ENCODE measurements at regions not wholly inside any gene's neighbourhood (a gene's known extent, or its start where the extent isn't known, plus 50 kb on each side); places are given as distances from the start of the nearest gene placed in this dataset.

DNA sequence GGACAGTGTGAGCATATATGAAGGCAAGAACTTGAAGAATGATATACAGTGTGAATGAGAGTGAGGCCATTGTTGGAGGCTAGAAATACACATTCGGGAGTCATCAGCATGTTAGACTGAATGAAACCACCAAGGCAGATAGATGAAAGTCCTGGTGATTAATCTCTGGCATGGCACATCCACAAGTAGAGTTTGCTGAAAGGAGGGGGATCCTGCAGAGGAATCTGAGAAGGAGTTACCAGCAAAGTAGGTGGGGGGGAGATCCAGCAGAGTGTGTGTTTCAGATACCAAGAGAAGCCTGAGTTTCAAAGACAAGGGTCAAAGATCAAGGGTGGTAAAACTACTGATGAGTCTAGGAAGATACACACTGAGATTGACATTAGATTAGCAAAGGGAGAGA, 426.7 kb upstream of the DCN start:
- no peak for DNase-seq

- DNase-seq: no peak
Observed at GRCh38 chr12:91608542-91608941, 425.9 kb upstream of the DCN start.

GRCh38 chr12:91606662-91607377, 424.2 kb upstream of the DCN start:
- DNase-seq: no peak

- DNase-seq: no peak
Observed at GRCh38 chr12:91604897-91605296, 422.3 kb upstream of the DCN start.

DNA sequence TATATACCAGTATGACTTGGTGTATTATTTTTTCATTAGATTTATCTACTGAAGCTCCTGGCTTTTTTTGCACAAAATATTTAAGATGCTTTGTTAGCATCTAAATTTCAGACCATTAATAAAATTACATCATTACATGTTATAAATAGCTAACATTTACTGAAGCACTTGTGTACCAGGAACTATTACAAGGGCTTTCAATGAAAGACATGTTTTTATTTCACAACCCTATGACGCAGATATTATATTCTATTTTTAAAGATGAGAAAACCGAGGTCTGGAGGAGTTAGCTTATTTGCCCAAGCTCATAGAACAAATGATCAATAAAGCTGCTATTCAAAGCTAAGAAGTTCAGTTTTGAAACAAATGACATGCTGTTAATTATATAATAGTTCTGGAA, 420.4 kb upstream of the DCN start:
- no peak for DNase-seq

- no peak for DNase-seq
Observed at GRCh38 chr12:91601054-91601453, 418.4 kb upstream of the DCN start.

DNA sequence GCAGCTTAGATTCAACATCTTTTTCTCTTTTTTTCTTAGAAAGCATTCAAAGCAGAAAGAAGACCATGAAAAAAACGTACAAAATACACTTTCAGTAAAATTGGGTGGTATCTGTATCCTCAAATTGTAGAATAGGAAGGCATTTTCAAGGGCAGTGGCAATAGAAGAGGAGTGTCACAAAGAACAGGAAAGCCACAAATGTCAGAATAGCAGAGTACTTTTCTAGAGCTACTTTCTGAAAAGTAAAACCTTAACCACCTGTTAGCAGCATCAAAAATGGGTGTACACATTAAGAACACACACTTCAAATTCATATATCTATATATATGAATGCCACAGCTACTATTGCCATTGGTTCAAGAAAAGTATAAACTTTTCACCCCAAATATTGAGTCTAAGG, 412.1 kb upstream of the DCN start:
- no peak for DNase-seq

DNA sequence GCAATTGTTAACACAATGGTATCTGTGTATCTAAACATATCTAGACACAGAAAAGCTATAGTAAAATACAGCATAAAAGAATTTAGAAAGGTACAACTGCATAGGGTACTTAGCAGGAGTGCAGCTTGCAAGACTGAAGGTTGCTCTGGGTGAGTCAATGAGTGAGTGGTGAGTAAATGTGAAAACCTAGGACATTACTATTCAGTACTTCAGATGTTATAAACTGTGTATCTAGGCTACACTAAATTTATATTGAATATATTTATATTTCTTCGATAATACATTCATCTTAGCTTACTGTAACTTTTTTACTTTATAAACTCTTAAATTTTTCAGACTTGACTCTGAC, 409.0 kb upstream of the DCN start:
- no peak for DNase-seq

GRCh38 chr12:91590966-91591638, 408.5 kb upstream of the DCN start:
- no peak for DNase-seq

DNA sequence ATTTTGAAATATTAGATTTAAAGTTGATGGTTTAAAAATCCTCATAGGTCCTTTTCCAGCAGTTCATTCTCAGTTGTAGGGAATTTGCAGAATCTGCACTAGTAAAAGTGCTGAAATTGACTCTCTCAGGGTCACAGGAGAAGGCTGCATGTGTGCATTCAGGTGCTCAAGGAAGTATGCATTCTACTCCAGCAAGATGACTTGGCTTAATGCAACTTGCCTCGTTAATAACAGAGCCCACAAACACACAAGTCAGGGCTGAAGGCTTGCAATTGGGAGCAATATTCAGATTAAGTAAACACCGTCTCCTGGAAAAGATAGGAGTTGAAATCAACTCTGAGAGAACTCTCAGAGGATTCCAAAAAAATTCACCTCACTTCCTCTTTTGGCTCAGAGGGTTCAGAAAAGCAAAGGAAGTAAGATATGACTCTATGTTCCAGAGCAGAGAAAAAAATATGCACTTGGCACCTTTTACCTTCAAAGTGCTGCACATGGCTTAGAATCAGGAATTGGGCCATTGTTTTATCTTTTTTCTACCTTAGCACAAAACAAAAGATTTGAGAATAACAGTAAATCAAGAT, 406.3 kb upstream of the DCN start:
- DNase-seq: no peak

- no peak for DNase-seq
Observed at GRCh38 chr12:91586015-91586414, 403.4 kb upstream of the DCN start.

DNA sequence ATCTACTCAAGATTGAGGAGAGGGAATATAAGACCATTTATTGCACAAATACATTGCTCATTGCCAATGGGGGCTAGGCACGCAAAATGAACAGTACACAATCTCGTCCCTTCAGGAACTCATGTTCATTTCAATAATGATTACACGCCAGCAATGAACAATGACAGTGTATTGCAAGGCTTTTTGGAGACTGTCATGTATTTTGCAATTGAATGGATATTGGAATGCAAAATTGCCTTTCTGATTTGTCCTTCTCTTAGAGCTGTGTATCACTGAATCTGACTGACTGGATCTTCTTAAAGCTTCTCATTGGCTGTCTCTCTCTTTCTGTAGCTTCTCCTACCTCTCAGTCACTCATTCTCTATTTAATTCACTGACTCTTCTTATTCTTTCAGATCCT, 400.2 kb upstream of the DCN start:
- no peak for DNase-seq

GRCh38 chr12:91579516-91580263, 397.1 kb upstream of the DCN start:
- DNase-seq: no peak

- no peak for DNase-seq
Observed at GRCh38 chr12:91577586-91578539, 395.2 kb upstream of the DCN start.

DNA sequence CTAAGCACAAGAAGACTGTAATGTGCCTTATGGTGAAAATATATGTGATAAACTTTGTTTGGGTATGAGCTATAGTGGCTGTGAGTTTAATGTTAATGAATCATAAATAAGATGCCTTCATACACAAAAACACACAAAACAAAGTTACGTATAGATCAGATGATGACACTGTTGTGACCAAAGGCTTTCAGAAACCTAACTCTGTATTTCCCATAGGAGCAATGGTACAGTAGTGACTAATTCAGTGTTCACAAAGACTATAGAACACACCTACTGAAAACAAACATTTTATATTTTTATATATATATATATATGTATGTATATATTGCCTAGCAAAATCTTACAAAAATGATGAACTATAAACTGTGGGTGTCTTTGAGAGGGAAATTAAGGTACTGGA, 393.8 kb upstream of the DCN start:
- no peak for DNase-seq

- no peak for DNase-seq
Observed at GRCh38 chr12:91575630-91576029, 393.0 kb upstream of the DCN start.

DNA sequence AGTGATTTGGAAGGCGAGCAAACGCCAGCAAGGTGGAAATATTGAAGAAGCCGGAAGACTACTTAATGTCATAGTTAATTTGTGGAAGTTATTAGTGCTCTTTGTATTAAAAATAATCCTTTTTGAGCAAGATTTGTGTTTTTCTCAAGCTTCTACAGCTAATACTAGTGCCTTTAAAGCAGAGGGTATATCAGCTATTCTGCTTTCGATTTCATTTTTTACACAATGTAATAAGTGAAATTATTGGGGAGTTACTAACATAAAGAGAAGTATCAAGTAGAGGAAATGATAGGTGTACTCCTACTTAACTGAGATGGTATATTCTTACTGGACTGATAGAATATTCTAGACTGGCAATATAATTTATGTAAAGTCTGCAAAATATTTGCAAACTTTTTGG, 392.4 kb upstream of the DCN start:
- DNase-seq: no peak

GRCh38 chr12:91574391-91574790, 391.8 kb upstream of the DCN start:
- DNase-seq: no peak

- no peak for DNase-seq
Observed at GRCh38 chr12:91572869-91573268, 390.3 kb upstream of the DCN start.

- DNase-seq: no peak
Observed at GRCh38 chr12:91567100-91567485, 384.5 kb upstream of the DCN start.

DNA sequence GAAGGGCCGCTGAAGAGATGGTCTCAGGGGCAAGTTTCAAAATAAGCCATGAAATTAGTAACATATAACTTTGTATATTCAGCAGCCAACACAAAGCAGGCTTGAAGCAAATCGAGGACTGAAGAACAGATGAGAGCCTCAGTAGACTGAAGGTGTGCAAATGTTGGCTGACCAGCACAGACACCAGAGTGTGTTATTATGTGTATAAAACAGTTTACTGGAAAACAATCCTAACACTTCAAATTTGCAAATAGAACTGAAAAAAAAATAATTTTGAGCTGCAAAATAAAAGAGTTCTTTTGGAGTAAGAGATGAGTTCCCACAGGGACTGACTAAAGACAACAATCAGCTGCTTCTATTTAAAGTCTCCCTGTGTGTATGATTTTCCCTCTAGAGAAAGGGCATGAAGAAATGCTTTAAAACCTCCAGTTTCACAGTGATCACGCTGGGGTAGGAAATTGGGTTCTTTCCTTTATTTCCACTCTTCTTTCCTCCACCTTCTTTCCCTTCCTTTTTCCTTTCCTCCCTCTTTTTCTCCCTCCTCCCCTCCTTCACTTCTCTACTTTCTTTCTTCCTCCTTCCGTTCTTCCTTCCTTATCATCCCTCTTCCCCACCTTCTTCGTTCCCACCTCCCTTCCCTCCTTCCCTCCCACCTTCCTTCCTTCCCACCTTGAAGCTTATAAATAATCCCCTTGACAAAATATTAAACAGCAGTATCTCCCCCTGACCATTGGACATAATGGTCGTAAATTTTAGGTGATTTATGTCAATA, 383.9 kb upstream of the DCN start:
- no peak for DNase-seq

- no peak for DNase-seq
Observed at GRCh38 chr12:91565846-91566245, 383.2 kb upstream of the DCN start.
